SK-N-SH (cell line): ENCODE measurements at regions not wholly inside any gene's neighbourhood (a gene's known extent, or its start where the extent isn't known, plus 50 kb on each side); places are given as distances from the start of the nearest gene placed in this dataset.

Experiments
- CTCF ChIA-PET: fragments of 300-600, 350-600 bp; formaldehyde crosslinking; extraction: SDS; loops from one replicate; lab custom pipeline; 2021; lab: Yijun Ruan, JAX
- POLR2A ChIA-PET: fragments of 350-600 bp; sonication (Branson Sonifier 250); formaldehyde crosslinking; extraction: SDS; loops from one replicate; lab custom pipeline; 2020; ENCODE audit warnings: antibody characterized with exemption, inconsistent platforms; lab: Yijun Ruan, JAX
- DNase-seq: peaks from one replicate; pipeline ENCODE4 v3.0.0; 2012
- H2AFZ ChIP-seq: fragments of 200-600 bp; sonication (generic); 2 replicates; pipeline ENCODE4 v1.8.1; 2016; ENCODE audit warnings: antibody characterized with exemption, mild to moderate bottlenecking, low read depth
- H3F3A ChIP-seq: fragments of 200-600 bp; sonication (generic); replicated peaks from 2 replicates; pipeline ENCODE3; 2016; ENCODE audit warnings: antibody characterized with exemption, mild to moderate bottlenecking; ENCODE audit not compliant: insufficient read depth
- H3K27ac ChIP-seq, 2 experiments: fragments of 200-500 bp in 1 of 2; fragments of 200-600 bp in 1 of 2; sonication (Bioruptor generic) in 1 of 2; sonication (generic), shearing (Covaris generic) in 1 of 2; 2 replicates each; pipeline versions ENCODE4 v1.5.1 to v1.6.1; 2014 to 2016; ENCODE audit warnings: low read depth in 2 of 2, inconsistent platforms in 1 of 2, low read length in 1 of 2, mild to moderate bottlenecking in 1 of 2, mixed read lengths in 1 of 2
- H3K27me3 ChIP-seq: fragments of 200-600 bp; sonication (generic), shearing (Covaris generic); 2 replicates; pipeline ENCODE4 v1.6.1; 2016; ENCODE audit warnings: mixed run types; ENCODE audit not compliant: insufficient read depth
- H3K36me3 ChIP-seq, 2 experiments: fragments of 200-500 bp in 1 of 2; fragments of 200-600 bp in 1 of 2; sonication (Bioruptor generic) in 1 of 2; sonication (generic) in 1 of 2; replicated peaks in 1 of 2; 2 replicates each; pipeline versions ENCODE3 to v1.5.1; 2014 to 2016; ENCODE audit warnings: low read length in 1 of 2, mild to moderate bottlenecking in 1 of 2; ENCODE audit not compliant: insufficient read depth in 2 of 2, control insufficient read depth in 1 of 2
- H3K4me1 ChIP-seq, 2 experiments: fragments of 200-500 bp in 1 of 2; fragments of 200-600 bp in 1 of 2; sonication (Bioruptor generic) in 1 of 2; sonication (generic), shearing (Covaris generic) in 1 of 2; 2 replicates each; pipeline versions ENCODE4 v1.5.1 to v1.6.1; 2014 to 2016; ENCODE audit warnings: low read depth in 1 of 2, low read length in 1 of 2, mixed run types in 1 of 2; ENCODE audit not compliant: insufficient read depth in 2 of 2, control insufficient read depth in 1 of 2
- H3K4me2 ChIP-seq: fragments of 200-600 bp; sonication (generic), shearing (Covaris generic); 2 replicates; pipeline ENCODE4 v1.6.1; 2017; ENCODE audit warnings: mixed run types
- H3K4me3 ChIP-seq, 2 experiments: fragments of 200-500 bp in 1 of 2; fragments of 200-600 bp in 1 of 2; sonication (Bioruptor generic) in 1 of 2; sonication (generic), shearing (Covaris generic) in 1 of 2; 2 replicates each; pipeline versions ENCODE4 v1.5.1 to v1.8.1; 2014 to 2016; ENCODE audit warnings: low read depth in 2 of 2, inconsistent platforms in 1 of 2, low read length in 1 of 2, mild to moderate bottlenecking in 1 of 2, mixed read lengths in 1 of 2, moderate library complexity in 1 of 2
- H3K79me2 ChIP-seq: fragments of 200-600 bp; sonication (generic); 2 replicates; pipeline ENCODE4 v1.8.1; 2017; ENCODE audit warnings: mild to moderate bottlenecking; ENCODE audit not compliant: insufficient read depth
- H3K9ac ChIP-seq: fragments of 200-600 bp; sonication (generic); 2 replicates; pipeline ENCODE4 v1.6.1; 2017; ENCODE audit warnings: mixed run types
- H3K9me2 ChIP-seq: fragments of 200-600 bp; sonication (generic); 2 replicates; pipeline ENCODE4 v1.6.1; 2017; ENCODE audit warnings: mixed run types
- H3K9me3 ChIP-seq: fragments of 200-600 bp; sonication (generic); 2 replicates; pipeline ENCODE4 v1.6.1; 2017; ENCODE audit warnings: mixed run types, mild to moderate bottlenecking, moderate library complexity
- H4K20me1 ChIP-seq: fragments of 200-600 bp; sonication (generic); 2 replicates; pipeline ENCODE4 v1.6.1; 2017; ENCODE audit warnings: mild to moderate bottlenecking, mixed run types; ENCODE audit not compliant: insufficient read depth
- CHD2 ChIP-seq: fragments of 150-350 bp; IDR thresholded peaks from 2 replicates; pipeline ENCODE4 v1.6.1; 2018; ENCODE audit warnings: low read length; ENCODE audit not compliant: partially characterized antibody
- CTCF ChIP-seq: fragments of 200-600 bp; sonication (generic); IDR thresholded peaks from 2 replicates; pipeline ENCODE4 v1.6.1; 2017; ENCODE audit warnings: antibody characterized with exemption, mild to moderate bottlenecking, moderate library complexity
- FOSL2 ChIP-seq: IDR thresholded peaks from 2 replicates; pipeline ENCODE4 v1.4.0; 2012; ENCODE audit warnings: low read depth, mild to moderate bottlenecking, moderate library complexity, borderline replicate concordance
- GABPA ChIP-seq: IDR thresholded peaks from 2 replicates; pipeline ENCODE4 v1.4.0; 2012; ENCODE audit warnings: low read depth, mild to moderate bottlenecking
- JUND ChIP-seq: IDR thresholded peaks from 2 replicates; pipeline ENCODE4 v1.4.0; 2012
- MXI1 ChIP-seq: IDR thresholded peaks from 2 replicates; pipeline ENCODE4 v1.6.1; 2012; ENCODE audit warnings: mild to moderate bottlenecking, low read depth, low read length, improper control_type of control experiment
- POLR2AphosphoS5 ChIP-seq: IDR thresholded peaks from 2 replicates; pipeline ENCODE4 v1.6.1; 2012; ENCODE audit warnings: low read depth, low read length
- RAD21 ChIP-seq: IDR thresholded peaks from 2 replicates; pipeline ENCODE4 v1.6.1; 2012; ENCODE audit warnings: mild to moderate bottlenecking, low read length
- RCOR1 ChIP-seq: fragments of 150-350 bp; IDR thresholded peaks from 2 replicates; pipeline ENCODE4 v1.6.1; 2017; ENCODE audit warnings: antibody characterized with exemption, low read length
- RFX5 ChIP-seq: IDR thresholded peaks from 2 replicates; pipeline ENCODE4 v1.6.1; 2012; ENCODE audit warnings: mild to moderate bottlenecking, improper control_type of control experiment, low read length
- RXRA ChIP-seq: IDR thresholded peaks from 2 replicates; pipeline ENCODE4 v1.4.0; 2012; ENCODE audit warnings: low read depth, mild to moderate bottlenecking, borderline replicate concordance
- SIN3A ChIP-seq: IDR thresholded peaks from 2 replicates; pipeline ENCODE4 v1.6.1; 2012; ENCODE audit warnings: low read depth, mild to moderate bottlenecking, low read length, moderate library complexity, borderline replicate concordance
- TEAD4 ChIP-seq: IDR thresholded peaks from 2 replicates; pipeline ENCODE4 v1.4.0; 2012; ENCODE audit warnings: mild to moderate bottlenecking, borderline replicate concordance; ENCODE audit not compliant: insufficient read depth
- USF2 ChIP-seq: fragments of 150-350 bp; IDR thresholded peaks from 2 replicates; pipeline ENCODE4 v1.6.1; 2017; ENCODE audit warnings: antibody characterized with exemption, low read length, low read depth, borderline replicate concordance
- YY1 ChIP-seq: IDR thresholded peaks from 2 replicates; pipeline ENCODE4 v1.4.0; 2012; ENCODE audit warnings: low read depth, mild to moderate bottlenecking
- ZBTB33 ChIP-seq: IDR thresholded peaks from 2 replicates; pipeline ENCODE4 v1.4.0; 2012; ENCODE audit warnings: low read depth, borderline replicate concordance
- WGBS: methylation state at CpG from one replicate; pipeline ENCODE4 v1.1.6; 2017; ENCODE audit warnings: low lambda C conversion rate; 5-methylcytosine and 5-hydroxymethylcytosine counted together

- TF ChIP-seq TEAD4 (no peak), GABPA (no peak), RXRA (no peak)
Measured at GRCh38 chr2:146143971-146144370, 1624.1 kb upstream of the ZEB2 start (continued).

- no peaks in the 10 kb centered on the region for H3K9me2 ChIP-seq
- H3K4me3 ChIP-seq: no peak overlapping the region
- no peaks in the 10 kb centered on the region for H3K9me3 ChIP-seq
- H3K27ac ChIP-seq: no peak overlapping the region
- H3K79me2 ChIP-seq: no peaks in the 10 kb centered on the region
- DNase-seq: no peak
- H2AFZ ChIP-seq: no peak overlapping the region
- no peak overlapping the region for H3K9ac ChIP-seq
- TF ChIP-seq MXI1 (no peak), USF2 (no peak), RAD21 (no peak), SIN3A (no peak), RCOR1 (no peak), RXRA (no peak), FOSL2 (no peak), CTCF (no peak), RFX5 (no peak), GABPA (no peak), CHD2 (no peak), JUND (no peak), POLR2AphosphoS5 (no peak)
- no peaks in the 10 kb centered on the region for H4K20me1 ChIP-seq
- ChIA-PET CTCF (no interaction called here), POLR2A (no interaction called here)
- WGBS: 70% methylated on average over 3 of the region's 3 CpGs
- H3K4me2 ChIP-seq: no peak overlapping the region
- H3K4me1 ChIP-seq: no peaks in the 10 kb centered on the region
- H3K27me3 ChIP-seq: no peaks in the 10 kb centered on the region
- H3F3A ChIP-seq: no peaks in the 10 kb centered on the region
- no peaks in the 10 kb centered on the region for H3K36me3 ChIP-seq
Measured at GRCh38 chr2:146138820-146139219, 1618.9 kb upstream of the ZEB2 start.

GRCh38 chr2:146135245-146135644 lies 1615.3 kb upstream of the ZEB2 start:
- H3K9me2 ChIP-seq: no peaks in the 10 kb centered on the region
- no peaks in the 10 kb centered on the region for H3F3A ChIP-seq
- no peaks in the 10 kb centered on the region for H4K20me1 ChIP-seq
- no peak for DNase-seq
- no peak overlapping the region for H2AFZ ChIP-seq
- no peaks in the 10 kb centered on the region for H3K27me3 ChIP-seq
- H3K27ac ChIP-seq: no peak overlapping the region
- H3K9ac ChIP-seq: no peak overlapping the region
- no peaks in the 10 kb centered on the region for H3K36me3 ChIP-seq
- CTCF ChIA-PET: interaction anchor here (0.6 kb wide), 1 partner anchor 83 kb away, joined by 3 read pairs; no protein-coding TSS in a partner anchor
- H3K9me3 ChIP-seq: no peaks in the 10 kb centered on the region
- H3K4me1 ChIP-seq: no peaks in the 10 kb centered on the region
- POLR2A ChIA-PET: no interaction called here
- no peak overlapping the region for H3K4me2 ChIP-seq
- H3K79me2 ChIP-seq: no peaks in the 10 kb centered on the region
- no peak overlapping the region for H3K4me3 ChIP-seq
- 90% methylated on average over 1 of the region's 1 CpG for WGBS
- TF ChIP-seq ZBTB33: no peak
- TF ChIP-seq CTCF: no peak
- TF ChIP-seq RAD21: no peak
- TF ChIP-seq YY1: no peak
